GM12878 (cell line): ENCODE measurements at regions not wholly inside any gene's neighbourhood (a gene's known extent, or its start where the extent isn't known, plus 50 kb on each side); places are given as distances from the start of the nearest gene placed in this dataset.

ENCODE experiments used
- ATAC-seq: fragments of 200-7000 bp; cut with Tn5 transposase; 3 replicates; pipeline ENCODE4 v1.9.1; 2020; ENCODE audit warnings: mild to moderate bottlenecking, moderate library complexity
- BruUV-seq: library from RNA; stranded (reverse); fragments of 400-500 nt; replicated peaks from 2 replicates; lab custom pipeline; 2021; lab: Mats Ljungman, UMichigan
- CTCF ChIA-PET: fragments of 300-600 bp; sonication (Branson Sonifier 250); formaldehyde crosslinking; extraction: SDS; loops from one replicate; lab custom pipeline; 2021; ENCODE audit warnings: inconsistent platforms; lab: Yijun Ruan, JAX
- POLR2A ChIA-PET: fragments of 350-600 bp; formaldehyde crosslinking; extraction: SDS; loops from one replicate; lab custom pipeline; 2021; ENCODE audit warnings: inconsistent platforms; lab: Charles Lee
- RAD21 ChIA-PET: fragments of 300-600 bp; sonication (Branson Sonifier 250); formaldehyde crosslinking; loops from one replicate; lab custom pipeline; 2023; ENCODE audit warnings: antibody characterized with exemption; ENCODE audit not compliant: unreplicated experiment; lab: Charles Lee
- SMC1A ChIA-PET: fragments of 300-600 bp; sonication (Branson Sonifier 250); formaldehyde crosslinking; loops from one replicate; lab custom pipeline; 2023; ENCODE audit not compliant: unreplicated experiment, uncharacterized antibody; lab: Charles Lee
- DNase-seq: peaks from one replicate; pipeline ENCODE4 v3.0.0-alpha.2; 2011; ENCODE audit warnings: low read depth, low spot score
- FAIRE-seq: peaks from 3 replicates; lab custom pipeline; 2011; peaks lifted over from hg19 to GRCh38; lab: Jason Lieb, UNC
- H2AFZ ChIP-seq: 2 replicates; pipeline ENCODE4 v1.6.0; 2011; ENCODE audit warnings: low read depth, low read length, control low read depth; ENCODE audit not compliant: control insufficient read depth
- H3K27ac ChIP-seq: 2 replicates; pipeline ENCODE4 v1.5.1; 2011; ENCODE audit warnings: control low read depth; ENCODE audit not compliant: control insufficient read depth, insufficient read depth
- H3K27me3 ChIP-seq, 2 experiments: replicated peaks in 1 of 2; 2 replicates each; pipeline versions ENCODE4 v1.6.0 to v1.6.1; 2011; ENCODE audit warnings: low read length in 1 of 2; ENCODE audit not compliant: control insufficient read depth in 2 of 2, insufficient read depth in 2 of 2
- H3K36me3 ChIP-seq, 2 experiments: 2 replicates each; pipeline ENCODE4 v1.5.1; 2011; ENCODE audit warnings: low read length in 1 of 2; ENCODE audit not compliant: control insufficient read depth in 2 of 2, insufficient read depth in 2 of 2
- H3K4me1 ChIP-seq: 2 replicates; pipeline ENCODE4 v1.6.1; 2011; ENCODE audit warnings: mild to moderate bottlenecking, low read length, moderate library complexity, mixed read lengths; ENCODE audit not compliant: control insufficient read depth, insufficient read depth
- H3K4me2 ChIP-seq: 2 replicates; pipeline ENCODE4 v1.6.0; 2011; ENCODE audit warnings: control low read depth; ENCODE audit not compliant: control insufficient read depth, insufficient read depth
- H3K4me3 ChIP-seq: fragments of 200-600 bp; sonication (generic); 2 replicates; pipeline ENCODE4 v1.5.1; 2016
- H3K79me2 ChIP-seq: 2 replicates; pipeline ENCODE4 v1.6.0; 2011; ENCODE audit warnings: low read length; ENCODE audit not compliant: control insufficient read depth, insufficient read depth
- H3K9ac ChIP-seq: 2 replicates; pipeline ENCODE4 v1.8.0; 2011; ENCODE audit warnings: low read length, control low read depth, mixed read lengths; ENCODE audit not compliant: control insufficient read depth, insufficient read depth
- H3K9me3 ChIP-seq: replicated peaks from 3 replicates; pipeline ENCODE4 v1.5.1; 2011; ENCODE audit warnings: mild to moderate bottlenecking, low read length; ENCODE audit not compliant: control insufficient read depth, insufficient read depth
- H4K20me1 ChIP-seq: 2 replicates; pipeline ENCODE4 v1.6.0; 2011; ENCODE audit not compliant: control insufficient read depth, insufficient read depth
- CUX1 ChIP-seq: IDR thresholded peaks from 2 replicates; pipeline ENCODE4 v1.6.1; 2012; ENCODE audit warnings: improper control_type of control experiment, low read depth, low read length; ENCODE audit not compliant: insufficient replicate concordance
- HCFC1 ChIP-seq: fragments of 150-350 bp; IDR thresholded peaks from 2 replicates; pipeline ENCODE4 v1.6.1; 2014; ENCODE audit warnings: low read length
- TCF12 ChIP-seq: IDR thresholded peaks from 2 replicates; pipeline ENCODE4 v1.6.1; 2011; ENCODE audit warnings: low read depth, mild to moderate bottlenecking, low read length
- WGBS: methylation state at CpG from one replicate; pipeline ENCODE4 v1.1.6; 2016; ENCODE audit warnings: low lambda C conversion rate; ENCODE audit not compliant: insufficient replicate concordance, insufficient coverage; ENCODE audit errors: missing lambda C conversion rate; 5-methylcytosine and 5-hydroxymethylcytosine counted together
- in situ Hi-C: fragments of 300-500 bp; cut with MboI; formaldehyde crosslinking; loops from 9 replicates; pipeline ENCODE4 v1.14.3; 2018; ENCODE audit warnings: mixed read lengths
- intact Hi-C: fragments of 100-400 bp; cut with micrococcal nuclease; formaldehyde crosslinking; loops from one replicate; pipeline ENCODE4 v1.14.2; 2022; ENCODE audit not compliant: unreplicated experiment

GRCh38 chr1:58988752-58989151, 204.9 kb upstream of the JUN start (continued):
- no peak for TF ChIP-seq CUX1
- TF ChIP-seq TCF12 = no peak
- TF ChIP-seq, all 136 proteins: peak for 0

GRCh38 chr1:58989845-58990244, 206.0 kb upstream of the JUN start:
- POLR2A ChIA-PET = no interaction called here
- no TSS peak for BruUV-seq
- in situ Hi-C loops = no loop called here

More at GRCh38 chr1:58989845-58990244, 206.0 kb upstream of the JUN start:
- RAD21 ChIA-PET = no interaction called here
- WGBS = 96% methylated on average over 2 of the region's 2 CpGs
- no peak for DNase-seq
- H3K4me3 ChIP-seq = no peak overlapping the region
- no peaks in the 10 kb centered on the region for H4K20me1 ChIP-seq
- intact Hi-C loops = no loop called here
- no peaks in the 10 kb centered on the region for H3K79me2 ChIP-seq
- SMC1A ChIA-PET = no interaction called here
- ATAC-seq = no peak
- no peak overlapping the region for H3K4me2 ChIP-seq
- no peak overlapping the region for H3K27ac ChIP-seq
- H3K9ac ChIP-seq = no peak overlapping the region
- H3K9me3 ChIP-seq = no peaks in the 10 kb centered on the region
- H3K27me3 ChIP-seq = no peaks in the 10 kb centered on the region
- peaks cover 4% of the 10 kb centered on the region for H3K4me1 ChIP-seq
- CTCF ChIA-PET = interaction anchor here (1.1 kb wide), 1 partner anchor 13 kb away, joined by 4 read pairs; no protein-coding TSS in a partner anchor
- H2AFZ ChIP-seq = no peak overlapping the region
- no peak for FAIRE-seq
- no peak for TF ChIP-seq HCFC1
- H3K36me3 ChIP-seq = no peaks in the 10 kb centered on the region
